ENCODE measurements at regions not wholly inside any gene's neighbourhood (a gene's known extent, or its start where the extent isn't known, plus 50 kb on each side); places are given as distances from the start of the nearest gene placed in this dataset.

- no peak for TF ChIP-seq POLR2A (IDR thresholded peaks at IDR 0.05; ENCODE audit: low read depth, low read length)
- no peak for TF ChIP-seq TAF1 (IDR thresholded peaks at IDR 0.05; ENCODE audit: borderline replicate concordance, low read depth, low read length)
Observed at GRCh38 chr11:81494431-81494830, 1239.2 kb downstream of the FAM181B start.

All from GM12892 (cell line).